Left kidney (tissue), 1 donor: ENCODE measurements at regions not wholly inside any gene's neighbourhood (a gene's known extent, or its start where the extent isn't known, plus 50 kb on each side); places are given as distances from the start of the nearest gene placed in this dataset.
"Not testable (repeated sequence)": the region's sequence is repeated elsewhere in the genome, so short reads cannot be mapped to it uniquely, and the experiment has no call there.

Experiments
- DNase-seq: peaks from one replicate; pipeline ENCODE4 v3.0.0-alpha.2; 2013

- peak; percentile 42 for DNase-seq
Measured at GRCh38 chr22:26922806-26923205, 265.4 kb downstream of the MIAT start.

GRCh38 chr22:26923531-26923930 lies 266.1 kb downstream of the MIAT start:
- DNase-seq, result no peak

GRCh38 chr22:26927821-26928220 lies 270.4 kb downstream of the MIAT start:
- DNase-seq, result no peak

- DNase-seq, result no peak
Measured at GRCh38 chr22:26931471-26931870, 274.1 kb downstream of the MIAT start.

- DNase-seq, result no peak
Measured at GRCh38 chr22:26933105-26933590, 275.8 kb downstream of the MIAT start.

GRCh38 chr22:26937213-26937612 lies 279.8 kb downstream of the MIAT start:
- DNase-seq, result no peak

- no peak for DNase-seq
Measured at GRCh38 chr22:26939466-26939865, 282.1 kb downstream of the MIAT start.

GRCh38 chr22:26941896-26942636 lies 284.7 kb downstream of the MIAT start:
- DNase-seq, result no peak

GRCh38 chr22:26942637-26942957 lies 285.2 kb downstream of the MIAT start:
- no peak for DNase-seq

- no peak for DNase-seq
Measured at GRCh38 chr22:26945565-26945964, 288.2 kb downstream of the MIAT start.

- peak; percentile 24 for DNase-seq
Measured at GRCh38 chr22:26949193-26949592, 291.8 kb downstream of the MIAT start.

- not testable (repeated sequence) for DNase-seq
Measured at GRCh38 chr22:26951139-26951538, 293.8 kb downstream of the MIAT start.

GRCh38 chr22:26952004-26952403 lies 294.6 kb downstream of the MIAT start:
- DNase-seq, result no peak

- DNase-seq, result no peak
Measured at GRCh38 chr22:26952451-26953011, 295.1 kb downstream of the MIAT start.

GRCh38 chr22:26953012-26953883 lies 295.9 kb downstream of the MIAT start:
- no peak for DNase-seq

GRCh38 chr22:26956371-26956770 lies 299.0 kb downstream of the MIAT start:
- DNase-seq, result no peak

GRCh38 chr22:26957176-26957575 lies 299.8 kb downstream of the MIAT start:
- DNase-seq, result no peak

- no peak for DNase-seq
Measured at GRCh38 chr22:26957897-26958296, 300.5 kb downstream of the MIAT start.

GRCh38 chr22:26958378-26958777 lies 301.0 kb downstream of the MIAT start:
- no peak for DNase-seq

GRCh38 chr22:26964642-26965041 lies 307.3 kb downstream of the MIAT start:
- DNase-seq, result no peak

- no peak for DNase-seq
Measured at GRCh38 chr22:26967282-26967681, 309.9 kb downstream of the MIAT start.

GRCh38 chr22:26968859-26969523 lies 311.6 kb downstream of the MIAT start:
- DNase-seq, result no peak
